Renal cortex interstitium (tissue), 11 donors: ENCODE measurements at regions not wholly inside any gene's neighbourhood (a gene's known extent, or its start where the extent isn't known, plus 50 kb on each side); places are given as distances from the start of the nearest gene placed in this dataset.
A peak's percentile ranks its signal among the peaks of the same experiment; 100 is the strongest.

ENCODE experiments used
- DNase-seq, 11 donors: peaks; one replicate each; pipeline ENCODE4 v3.0.0-alpha.2; 2013; ENCODE audit warnings: low read depth in 9 of 11, low spot score in 4 of 11; ENCODE audit errors: extremely low read depth in 1 of 11

DNA sequence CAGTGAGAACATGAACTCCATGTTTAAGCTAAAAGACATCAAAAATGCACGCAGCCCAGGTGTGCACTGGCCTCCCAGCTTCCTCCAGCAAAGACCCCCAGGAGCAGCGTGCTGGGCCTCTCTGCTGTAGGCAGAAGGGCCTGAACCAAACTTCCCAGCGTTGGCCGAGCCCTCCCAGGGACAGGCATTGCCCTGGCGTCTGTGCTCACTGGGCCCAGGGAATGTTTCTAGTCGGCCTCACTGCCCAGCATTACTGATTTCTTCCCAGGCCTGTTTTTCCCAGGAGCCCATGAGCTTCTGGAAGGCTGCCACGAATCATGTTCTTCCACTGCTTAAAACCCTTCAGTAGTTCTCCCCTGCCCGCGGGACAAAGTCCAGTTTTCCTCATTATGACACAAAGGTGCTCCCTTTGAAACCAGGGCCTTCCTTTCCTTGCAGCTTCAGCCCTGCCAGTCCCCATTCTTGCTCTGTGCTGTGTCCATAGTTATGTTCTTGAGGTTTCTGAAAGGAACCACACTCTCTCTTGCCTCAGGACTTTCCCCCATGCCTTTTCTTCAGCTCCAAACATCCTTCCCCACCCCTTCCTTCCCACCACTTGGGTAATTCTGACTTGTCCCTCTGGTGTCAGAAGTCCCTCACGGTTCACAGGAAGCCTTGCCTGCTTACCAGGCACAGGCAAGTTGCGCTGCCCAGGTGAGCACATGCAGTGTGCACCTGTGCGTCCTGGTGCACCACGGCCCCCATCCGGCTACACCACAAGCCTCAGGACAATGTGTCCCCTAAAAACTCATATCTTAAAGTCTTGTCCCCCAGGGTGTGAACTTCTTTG lies 93.4 kb upstream of the ENPP6 start:
- DNase-seq: no peak

DNA sequence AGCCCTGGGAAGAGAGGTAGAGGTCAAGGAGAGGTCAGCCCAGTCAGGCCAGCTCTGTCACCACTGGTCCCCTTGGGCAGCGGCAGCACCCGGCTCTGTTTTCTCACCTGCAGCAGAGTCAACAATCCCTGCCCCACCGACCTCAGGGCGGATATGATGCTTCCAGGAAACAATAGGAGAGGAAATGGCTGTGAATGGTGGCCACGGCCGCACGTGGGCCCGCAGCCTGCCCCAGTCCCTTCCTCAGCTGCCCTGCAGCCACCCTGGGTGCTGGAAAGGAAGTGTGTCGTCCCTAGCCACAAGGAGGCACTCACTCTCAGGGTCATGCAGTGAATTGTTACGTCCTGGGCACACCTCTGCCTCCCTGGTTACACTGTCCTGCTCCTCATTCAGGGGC lies 92.5 kb upstream of the ENPP6 start:
- no peak for DNase-seq

DNA sequence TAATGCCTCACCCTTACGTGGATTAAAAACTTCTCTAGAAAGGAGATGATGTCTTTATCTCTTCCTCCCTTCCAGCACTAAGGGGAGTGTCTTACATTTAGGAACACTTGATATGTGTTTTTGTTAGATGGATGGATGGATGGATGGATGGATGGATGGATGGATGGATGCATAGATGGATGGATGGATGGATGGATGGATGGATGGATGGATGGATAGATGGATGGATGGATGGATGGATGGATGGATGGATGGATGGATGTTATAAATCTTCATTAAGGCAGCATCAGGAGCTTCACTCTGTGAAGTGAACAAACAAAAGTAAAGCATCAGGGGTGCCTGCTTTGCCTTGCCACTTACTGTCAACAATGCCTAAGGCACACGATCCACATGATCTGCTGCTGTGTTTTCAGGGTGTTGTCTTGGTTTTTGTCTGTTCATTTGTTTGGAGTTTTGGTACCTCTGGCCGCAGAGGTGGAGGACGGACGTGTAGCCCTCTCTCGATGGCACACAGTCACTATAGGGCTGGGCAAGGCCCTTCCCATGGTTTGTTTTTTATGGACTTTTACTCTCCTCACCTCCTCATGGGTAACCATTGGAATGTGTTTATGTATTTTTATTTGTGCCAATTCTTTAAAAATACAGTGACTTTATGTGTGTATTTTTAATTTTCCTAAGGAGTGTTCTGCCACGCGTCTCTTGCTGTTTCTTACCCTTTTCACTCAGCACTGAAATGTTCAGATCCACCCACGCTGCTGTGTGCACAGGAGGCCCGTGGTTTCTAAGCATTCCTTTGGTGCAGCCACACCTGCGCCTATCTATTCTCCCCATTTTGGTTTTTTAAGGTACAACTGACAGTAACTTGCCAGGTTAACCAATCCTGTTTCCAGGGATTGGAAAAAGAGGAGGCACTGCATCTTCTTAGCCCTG lies 91.8 kb upstream of the ENPP6 start:
- no peak for DNase-seq

DNA sequence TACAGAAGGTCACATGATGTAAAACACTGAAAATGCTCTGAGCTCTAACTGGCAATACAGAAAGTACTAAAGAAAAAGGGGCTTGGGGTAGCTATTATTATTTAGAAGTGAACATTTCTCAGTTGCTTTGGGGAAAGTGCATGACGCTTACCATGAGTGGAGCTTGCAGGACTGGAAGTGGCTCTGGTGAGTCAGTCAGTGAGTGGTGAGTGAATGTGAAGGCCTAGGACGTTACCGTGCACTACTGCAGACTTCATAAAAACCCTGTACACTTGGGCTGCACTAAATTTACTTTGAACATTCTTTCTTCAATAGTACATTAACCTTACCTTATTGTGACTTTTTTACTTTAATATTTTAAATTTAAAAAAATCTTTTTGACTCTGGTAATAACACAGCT lies 89.3 kb upstream of the ENPP6 start:
- no peak for DNase-seq

DNA sequence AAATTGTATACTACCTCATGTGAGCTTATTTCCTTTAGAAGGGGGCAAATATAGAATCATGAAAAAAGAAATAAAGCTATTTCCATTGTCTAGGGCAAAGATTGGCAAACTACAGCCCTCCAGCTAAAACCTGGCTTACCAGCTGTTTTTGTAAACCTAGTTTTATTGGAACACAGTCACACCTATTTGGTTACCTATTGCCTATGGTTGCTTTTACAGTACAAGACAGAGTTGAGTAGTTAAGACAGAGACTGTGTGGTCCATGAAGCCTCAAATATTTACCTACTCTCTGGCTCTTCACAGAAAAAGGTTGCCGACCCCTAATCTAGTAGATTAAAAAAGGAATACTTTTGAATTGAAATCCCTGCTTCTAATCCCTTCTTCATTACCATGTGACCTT lies 88.8 kb upstream of the ENPP6 start:
- DNase-seq: no peak

DNA sequence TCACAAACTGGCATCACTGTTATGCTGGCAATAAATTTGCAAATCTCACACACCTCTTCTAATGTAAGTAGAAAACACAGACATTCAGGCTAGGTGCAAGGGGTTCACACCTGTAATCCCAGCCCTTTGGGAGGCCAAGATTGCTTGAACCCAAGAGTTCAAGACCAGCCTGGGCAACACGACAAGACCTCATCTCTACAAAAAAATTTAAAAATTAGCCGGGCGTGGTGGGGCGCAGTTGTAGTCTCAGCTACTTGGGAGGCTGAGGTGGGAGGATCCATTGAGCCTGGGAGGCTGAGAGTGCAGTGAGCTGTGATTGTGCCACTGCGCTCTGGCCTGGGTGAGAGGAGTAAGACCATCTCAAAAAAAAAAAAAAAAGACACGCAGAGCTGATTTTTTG lies 83.1 kb upstream of the ENPP6 start:
- no peak for DNase-seq

DNA sequence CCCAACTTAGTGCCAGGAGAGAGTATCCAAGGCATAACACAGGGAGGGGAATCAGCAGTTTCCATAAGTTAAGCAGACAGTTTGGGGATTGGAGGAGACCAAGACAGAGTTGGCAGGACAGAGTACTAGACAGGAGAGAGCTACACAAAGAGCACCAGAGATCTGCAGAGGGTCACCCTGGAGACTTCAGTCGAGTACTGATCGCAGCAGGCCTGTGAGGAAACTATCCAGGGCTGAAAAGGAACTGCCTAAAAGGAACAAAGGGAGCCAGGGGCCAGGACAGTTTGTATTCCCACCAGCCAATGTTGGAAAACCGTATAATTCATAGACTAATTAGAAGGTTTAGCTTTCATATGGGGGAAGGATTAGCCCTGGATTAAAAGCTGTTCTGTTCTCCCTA lies 80.6 kb upstream of the ENPP6 start:
- DNase-seq: no peak

DNA sequence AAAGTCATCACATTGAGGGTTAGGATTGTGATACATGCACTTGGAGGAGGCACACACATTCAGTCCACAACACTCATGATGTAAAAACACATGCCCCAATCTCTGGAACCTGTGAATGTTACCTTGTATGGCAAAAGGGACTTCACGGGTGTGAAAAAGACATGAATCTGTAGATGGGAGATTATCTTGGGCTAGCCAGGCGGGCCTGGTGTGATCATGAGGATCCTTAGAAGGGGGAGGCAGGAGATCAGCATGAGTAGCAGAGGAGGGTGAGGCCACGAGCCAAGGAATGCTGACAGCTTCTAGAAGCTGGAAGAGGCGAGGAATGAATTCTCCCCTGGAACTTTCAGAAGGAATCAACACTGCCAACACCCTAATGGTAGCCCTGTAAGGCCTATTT lies 77.5 kb upstream of the ENPP6 start:
- no peak for DNase-seq

DNA sequence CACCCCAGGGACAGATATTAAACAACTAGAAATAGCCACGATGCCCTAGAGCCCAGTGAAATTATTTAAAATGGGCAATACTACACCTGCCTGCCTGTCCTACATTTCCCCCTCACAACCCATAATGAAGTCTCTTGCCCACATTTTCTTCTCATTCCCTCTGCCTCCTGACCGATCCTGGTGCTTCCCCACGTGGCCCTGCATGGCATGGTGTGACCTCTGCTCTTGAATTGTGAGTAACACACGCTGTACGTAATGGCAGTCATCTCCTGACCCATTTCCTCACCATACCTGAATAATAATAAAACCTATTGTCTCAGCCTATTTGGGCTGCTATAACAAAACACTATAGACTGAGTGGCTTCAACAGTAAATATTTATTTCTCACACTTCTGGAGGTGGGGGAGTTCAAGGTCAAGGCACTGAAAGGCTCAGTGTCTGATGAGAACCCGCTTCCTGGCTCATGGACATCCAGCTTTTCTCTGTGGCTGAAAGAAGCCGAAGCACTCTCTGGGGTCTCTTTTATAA lies 77.0 kb upstream of the ENPP6 start:
- no peak for DNase-seq

DNA sequence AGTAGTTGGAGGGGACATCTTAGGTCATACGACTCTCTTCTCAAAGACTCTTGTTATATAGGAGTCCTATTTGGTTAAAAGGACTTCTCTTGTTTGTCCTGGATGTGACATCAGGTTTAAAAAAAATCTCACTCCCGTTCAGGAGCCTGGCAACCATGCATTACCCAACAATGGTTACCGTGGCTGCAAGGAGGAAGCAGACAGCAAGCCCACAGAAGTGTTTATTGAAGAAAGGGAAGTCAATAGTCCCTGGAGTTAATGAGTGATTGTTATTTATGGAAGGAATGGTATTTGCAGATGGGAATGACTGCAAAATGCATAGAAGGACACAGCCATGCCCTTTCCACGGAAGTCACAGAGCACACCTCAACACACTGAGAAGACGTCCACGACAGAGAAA lies 75.9 kb upstream of the ENPP6 start:
- no peak for DNase-seq

DNA sequence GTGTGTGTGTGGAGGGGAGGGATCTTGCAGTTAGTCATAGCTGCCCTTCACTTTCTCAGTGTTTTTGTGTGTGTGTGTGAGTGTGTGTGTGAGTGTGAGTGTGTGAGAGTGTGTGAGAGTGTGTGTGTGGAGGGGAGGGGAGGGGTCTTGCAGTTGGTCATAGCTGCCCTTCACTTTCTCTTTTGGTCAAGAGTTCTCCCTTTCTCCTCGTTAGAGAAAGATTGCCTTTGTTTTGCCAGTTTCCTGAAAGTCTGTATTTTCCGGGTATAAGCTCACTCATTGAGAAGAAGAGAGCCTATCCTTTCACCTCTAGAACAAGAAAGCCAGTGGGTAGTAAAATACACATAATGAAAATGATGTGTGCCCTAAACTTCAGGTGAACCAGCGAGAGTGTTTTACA lies 75.2 kb upstream of the ENPP6 start:
- no peak for DNase-seq

DNA sequence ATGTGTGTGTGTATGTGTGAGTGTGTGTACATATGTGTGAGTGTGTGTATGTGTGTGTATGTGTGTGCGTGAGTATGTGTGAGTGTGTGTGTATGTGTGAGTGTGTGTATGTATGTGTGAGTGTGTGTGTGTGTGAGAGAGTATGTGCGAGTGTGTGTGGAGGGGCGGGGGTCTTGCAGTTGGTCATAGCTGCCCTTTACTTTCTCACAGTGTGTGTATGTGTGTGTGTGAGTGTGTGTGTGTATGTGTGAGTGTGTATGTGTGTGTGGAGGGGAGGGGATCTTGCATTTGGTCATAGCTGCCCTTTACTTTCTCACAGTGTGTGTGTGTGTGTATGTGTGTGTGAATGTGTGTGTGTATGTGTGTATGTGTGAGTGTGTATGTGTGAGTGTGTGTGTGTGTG lies 74.8 kb upstream of the ENPP6 start:
- no peak for DNase-seq

DNA sequence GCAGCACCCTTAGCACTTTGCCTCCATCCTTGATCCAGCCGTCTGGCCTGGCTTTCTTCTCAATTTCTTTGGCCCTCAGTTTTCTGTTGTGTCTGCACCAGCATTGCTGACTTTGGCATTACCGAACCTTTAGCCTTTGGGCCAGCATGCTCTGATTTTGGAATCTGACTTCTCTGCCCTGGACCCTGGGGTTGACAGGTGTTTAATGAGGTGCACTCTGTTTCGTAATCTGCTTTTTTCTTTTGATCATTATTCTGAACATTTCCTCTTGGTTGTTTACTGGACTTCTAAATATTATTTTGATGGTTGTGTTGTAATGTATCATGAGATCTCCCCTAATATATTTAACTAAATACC lies 71.5 kb upstream of the ENPP6 start:
- DNase-seq: no peak

DNA sequence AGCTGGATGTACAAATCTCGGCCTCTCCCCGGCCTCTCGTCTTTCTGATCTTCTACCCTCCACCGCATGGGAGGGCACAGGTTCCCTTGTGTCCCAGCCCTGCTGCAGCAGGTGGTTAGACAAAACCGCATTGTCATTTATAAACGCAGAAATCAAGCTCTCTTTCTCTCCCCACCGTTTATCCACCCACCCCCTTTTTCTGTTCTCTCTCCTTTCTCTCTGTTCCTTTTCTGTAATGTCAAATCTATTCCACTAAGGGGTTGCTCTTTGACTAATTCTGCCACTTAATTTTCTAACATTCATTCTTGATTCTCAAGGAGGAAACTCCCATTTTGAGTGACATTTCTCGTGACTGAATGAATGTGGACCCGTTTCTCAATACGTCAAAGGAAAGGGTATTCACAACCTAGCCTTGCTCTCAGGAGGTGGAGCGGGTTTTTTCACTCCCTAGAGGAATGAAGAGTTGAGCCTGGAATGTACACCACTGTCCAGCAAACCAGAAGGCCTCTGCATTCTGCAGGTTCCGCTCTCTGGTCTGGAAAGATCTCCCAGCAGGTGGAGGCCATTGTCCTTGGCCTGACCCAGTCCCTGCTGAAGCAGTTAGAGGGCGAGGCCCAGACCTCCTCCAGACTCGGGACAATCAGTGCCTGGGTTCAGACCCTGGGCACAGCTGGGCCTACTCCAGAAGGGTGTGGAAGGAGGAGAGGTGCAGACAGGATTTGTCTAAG lies 70.9 kb upstream of the ENPP6 start:
- no peak for DNase-seq

DNA sequence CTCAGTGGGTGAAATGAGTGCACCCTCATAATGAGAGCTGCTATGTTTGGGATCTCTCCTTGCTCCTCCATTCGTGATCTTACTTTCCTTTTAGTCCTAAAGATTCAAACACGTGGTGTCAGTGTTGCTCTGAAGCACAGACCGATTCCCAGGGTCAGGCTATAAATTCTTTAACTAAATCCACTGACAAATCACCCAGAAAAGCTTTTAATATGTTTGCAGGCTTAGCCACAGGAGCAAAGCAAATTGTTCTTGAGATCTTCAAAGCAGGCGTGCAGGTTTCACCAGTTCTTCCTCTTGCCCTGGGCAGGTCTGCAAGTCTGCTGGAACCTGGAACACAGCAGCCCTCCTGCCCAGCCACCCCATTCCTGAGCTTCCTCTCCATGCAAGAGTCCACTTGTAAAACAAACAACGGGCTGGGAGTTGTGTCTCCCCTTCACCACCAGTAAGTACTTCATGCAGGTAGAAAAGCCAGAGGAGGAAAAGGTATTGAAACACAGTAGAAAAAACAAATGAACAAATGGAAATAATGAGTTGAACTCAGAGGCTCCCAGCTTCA lies 70.1 kb upstream of the ENPP6 start:
- DNase-seq: peak; percentile 13 to 57 (median 36)

DNA sequence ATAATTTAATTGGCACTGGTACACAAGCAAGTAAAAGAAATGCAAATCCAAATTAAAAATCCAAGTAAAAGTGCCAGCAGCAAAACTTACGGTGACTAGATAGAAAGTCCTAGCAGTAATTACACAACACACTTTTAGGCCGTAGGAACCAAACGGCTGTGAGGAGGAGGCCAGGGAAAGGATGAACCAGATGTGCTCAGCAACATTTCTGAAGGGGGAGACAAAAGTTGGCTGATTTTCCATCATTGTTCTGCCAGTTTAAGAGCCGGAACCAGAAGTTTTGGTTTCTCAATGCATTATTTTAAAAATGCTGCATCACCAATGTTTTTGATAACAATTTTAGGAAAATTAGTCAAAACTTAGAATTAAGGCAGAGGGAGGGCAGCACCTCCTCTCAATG lies 68.7 kb upstream of the ENPP6 start:
- no peak for DNase-seq

DNA sequence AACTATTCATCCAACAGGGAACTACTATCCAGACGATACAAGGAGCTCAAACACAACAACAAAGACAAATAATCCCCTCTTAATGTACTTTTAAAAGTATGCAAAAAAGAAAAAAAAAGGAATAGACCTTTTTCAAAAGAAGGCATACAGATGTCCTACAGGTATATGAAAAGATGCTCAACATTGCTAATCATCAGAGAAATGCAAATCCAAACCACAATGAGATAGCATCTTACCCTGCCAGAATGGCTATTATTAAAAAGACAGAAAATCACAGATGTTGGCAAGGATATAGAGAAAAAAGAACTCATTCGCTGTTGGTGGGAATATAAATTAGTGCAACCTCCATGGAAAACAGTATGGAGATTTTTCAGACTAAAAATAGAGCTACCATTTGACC lies 67.1 kb upstream of the ENPP6 start:
- no peak for DNase-seq

DNA sequence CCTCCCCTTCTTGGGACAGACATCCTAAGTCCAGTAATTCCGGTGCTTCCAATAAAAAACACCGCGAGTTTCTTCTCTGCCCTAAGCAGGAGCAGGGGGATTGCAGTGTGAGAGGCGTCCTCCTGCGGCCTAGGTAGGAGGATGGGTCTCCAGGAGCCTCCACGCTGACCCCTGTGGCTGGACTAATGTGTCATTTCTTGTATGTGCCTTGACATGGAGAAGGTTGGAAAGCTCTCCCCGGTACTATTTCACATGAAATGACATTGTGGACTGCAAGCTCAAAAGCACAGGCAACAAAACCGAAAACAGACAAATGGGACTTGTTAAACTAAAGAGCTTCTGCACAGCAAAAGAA lies 66.6 kb upstream of the ENPP6 start:
- no peak for DNase-seq

DNA sequence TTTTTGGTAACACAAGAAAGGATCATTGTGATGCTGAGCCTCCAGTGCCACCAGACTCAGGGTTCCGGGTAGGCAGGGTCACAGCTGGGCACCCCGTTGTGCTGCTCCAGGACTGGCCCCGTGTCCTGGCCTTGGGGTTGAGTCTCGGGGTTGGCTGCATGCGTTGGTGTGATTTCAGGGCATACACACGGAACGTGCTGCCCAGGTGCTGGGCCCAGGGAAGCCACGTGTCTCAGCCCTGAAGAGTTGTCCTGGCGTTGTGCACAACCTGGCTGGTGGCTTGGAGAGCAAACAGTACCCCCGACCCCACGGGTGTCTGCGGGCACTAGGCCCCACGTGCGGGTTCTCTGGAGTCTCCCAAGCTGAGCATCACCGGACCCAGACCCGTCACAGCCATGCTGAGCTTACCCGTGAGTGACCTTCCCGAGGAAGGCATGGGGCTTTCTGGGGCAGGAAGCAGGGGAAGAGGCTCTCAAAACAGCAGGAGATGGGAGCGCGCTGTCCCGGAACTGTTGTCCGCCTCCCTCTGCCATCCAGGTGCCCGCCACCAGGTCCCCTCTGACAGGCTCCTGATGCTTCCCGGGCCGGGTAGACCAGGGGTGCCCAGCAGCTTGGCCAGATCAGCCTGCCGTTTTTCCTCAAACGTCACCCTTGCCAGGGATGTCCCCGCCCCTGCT lies 66.1 kb upstream of the ENPP6 start:
- DNase-seq: no peak
